Mesenchymal stem cell (in vitro differentiated cells and primary cell): ENCODE measurements at regions not wholly inside any gene's neighbourhood (a gene's known extent, or its start where the extent isn't known, plus 50 kb on each side); places are given as distances from the start of the nearest gene placed in this dataset.

Source experiments
- DNase-seq: peaks from one replicate; pipeline ENCODE4 v3.0.0-alpha.2; 2013
- H2AFZ ChIP-seq: one replicate; pipeline ENCODE4 v1.6.1; 2013; ENCODE audit warnings: low read depth, mild to moderate bottlenecking, control low read depth, inconsistent platforms, low read length, moderate library complexity
- H2AK5ac ChIP-seq: 2 replicates; pipeline ENCODE4 v1.6.1; 2013; ENCODE audit warnings: low read length, moderate library complexity, mild to moderate bottlenecking, inconsistent platforms; ENCODE audit not compliant: severe bottlenecking
- H2BK120ac ChIP-seq: one replicate; pipeline ENCODE4 v1.6.1; 2013; ENCODE audit warnings: low read depth, mild to moderate bottlenecking, inconsistent platforms, low read length, moderate library complexity
- H2BK12ac ChIP-seq, 2 experiments: one replicate each; pipeline ENCODE4 v1.6.1; 2013; ENCODE audit warnings: inconsistent platforms in 2 of 2, low read length in 2 of 2, mild to moderate bottlenecking in 2 of 2, moderate library complexity in 2 of 2, control low read depth in 1 of 2
- H2BK15ac ChIP-seq: one replicate; pipeline ENCODE4 v1.6.1; 2013; ENCODE audit warnings: mild to moderate bottlenecking, low read depth, inconsistent platforms; ENCODE audit not compliant: poor library complexity, severe bottlenecking
- H2BK5ac ChIP-seq: 2 replicates; pipeline ENCODE4 v1.6.1; 2013; ENCODE audit warnings: low read depth, mild to moderate bottlenecking, low read length, control low read depth, inconsistent platforms; ENCODE audit not compliant: poor library complexity, severe bottlenecking
- H3K14ac ChIP-seq, 2 experiments: one replicate each; pipeline ENCODE4 v1.6.1; 2013; ENCODE audit warnings: inconsistent platforms in 2 of 2, low read length in 2 of 2, control low read depth in 1 of 2, mild to moderate bottlenecking in 1 of 2, moderate library complexity in 1 of 2
- H3K18ac ChIP-seq, 2 experiments: one replicate each; pipeline ENCODE4 v1.6.1; 2013; ENCODE audit warnings: inconsistent platforms in 2 of 2, low read length in 2 of 2, control low read depth in 1 of 2, low read depth in 1 of 2, mild to moderate bottlenecking in 1 of 2
- H3K23ac ChIP-seq, 2 experiments: one replicate each; pipeline ENCODE4 v1.6.1; 2013; ENCODE audit warnings: inconsistent platforms in 2 of 2, low read length in 2 of 2, mild to moderate bottlenecking in 2 of 2, moderate library complexity in 2 of 2, control low read depth in 1 of 2
- H3K27ac ChIP-seq: 2 replicates; pipeline ENCODE4 v1.5.1; 2013; ENCODE audit warnings: mild to moderate bottlenecking, moderate library complexity, low read length, control low read depth, inconsistent platforms; ENCODE audit not compliant: poor library complexity, severe bottlenecking
- H3K27me3 ChIP-seq, 2 experiments: 2 replicates each; pipeline versions ENCODE4 v1.6.1 to v1.7.0; 2013; ENCODE audit warnings: low read length in 2 of 2, mild to moderate bottlenecking in 2 of 2, moderate library complexity in 2 of 2, control low read depth in 1 of 2, inconsistent platforms in 1 of 2; ENCODE audit not compliant: control insufficient read depth in 1 of 2, insufficient read depth in 1 of 2
- H3K36me3 ChIP-seq, 2 experiments: 2 replicates each; pipeline versions ENCODE4 v1.6.1 to v1.7.0; 2013; ENCODE audit warnings: low read length in 2 of 2, control low read depth in 1 of 2, inconsistent platforms in 1 of 2, low read depth in 1 of 2, mild to moderate bottlenecking in 1 of 2; ENCODE audit not compliant: insufficient read depth in 2 of 2, control insufficient read depth in 1 of 2
- H3K4ac ChIP-seq, 2 experiments: one replicate each; pipeline ENCODE4 v1.6.1; 2013; ENCODE audit warnings: inconsistent platforms in 2 of 2, low read length in 2 of 2, mild to moderate bottlenecking in 2 of 2, moderate library complexity in 2 of 2, control low read depth in 1 of 2, low read depth in 1 of 2
- H3K4me1 ChIP-seq: 2 replicates; pipeline ENCODE4 v1.6.1; 2013; ENCODE audit warnings: low read depth, low read length, control low read depth; ENCODE audit not compliant: control insufficient read depth, insufficient read depth
- H3K4me2 ChIP-seq: 2 replicates; pipeline ENCODE4 v1.6.1; 2013; ENCODE audit warnings: low read length, mild to moderate bottlenecking, inconsistent platforms; ENCODE audit not compliant: poor library complexity, severe bottlenecking
- H3K4me3 ChIP-seq, 2 experiments: 2 replicates each; pipeline versions ENCODE4 v1.5.1 to v1.7.0; 2013; ENCODE audit warnings: low read length in 2 of 2, mild to moderate bottlenecking in 2 of 2, control low read depth in 1 of 2, low read depth in 1 of 2; ENCODE audit not compliant: insufficient read depth in 1 of 2
- H3K79me1 ChIP-seq: replicated peaks from 2 replicates; pipeline ENCODE4 v1.6.1; 2013; ENCODE audit warnings: mild to moderate bottlenecking, control low read depth, low read length, inconsistent platforms; ENCODE audit not compliant: poor library complexity, severe bottlenecking
- H3K9ac ChIP-seq: 2 replicates; pipeline ENCODE4 v1.7.0; 2013; ENCODE audit warnings: mild to moderate bottlenecking, low read length, moderate library complexity
- H3K9me3 ChIP-seq: 2 replicates; pipeline ENCODE4 v1.7.0; 2013; ENCODE audit warnings: mild to moderate bottlenecking, low read length; ENCODE audit not compliant: control insufficient read depth
- H4K8ac ChIP-seq: one replicate; pipeline ENCODE4 v1.6.1; 2013; ENCODE audit warnings: inconsistent platforms, mild to moderate bottlenecking, low read length, moderate library complexity
- H4K91ac ChIP-seq: one replicate; pipeline ENCODE4 v1.6.1; 2013; ENCODE audit warnings: mild to moderate bottlenecking, low read length, inconsistent platforms
- WGBS: methylation state at CpG from one replicate; pipeline ENCODE4 v1.1.7; 2013; ENCODE audit warnings: mixed read lengths; 5-methylcytosine and 5-hydroxymethylcytosine counted together

GRCh38 chr12:24293549-24293948 lies 344.1 kb upstream of the SOX5 start:
- no peak overlapping the region for H3K23ac ChIP-seq
- H2BK15ac ChIP-seq, result no peak overlapping the region
- H2BK12ac ChIP-seq, result no peak overlapping the region
- no peaks in the 10 kb centered on the region for H3K27me3 ChIP-seq
- H2BK5ac ChIP-seq, result no peak overlapping the region
- no peak overlapping the region for H4K8ac ChIP-seq
- no peak overlapping the region for H2AFZ ChIP-seq
- H2BK120ac ChIP-seq, result no peak overlapping the region
- H3K9me3 ChIP-seq, result no peaks in the 10 kb centered on the region
- H3K18ac ChIP-seq, result no peak overlapping the region
- H3K36me3 ChIP-seq, result no peaks in the 10 kb centered on the region
- no peak overlapping the region for H3K4me3 ChIP-seq
- H4K91ac ChIP-seq, result no peak overlapping the region
- H3K79me1 ChIP-seq, result no peaks in the 10 kb centered on the region
- no peak overlapping the region for H2AK5ac ChIP-seq
- no peak overlapping the region for H3K9ac ChIP-seq
- no peak overlapping the region for H3K14ac ChIP-seq
- no peak overlapping the region for H3K27ac ChIP-seq
- no peak for DNase-seq
- H3K4me2 ChIP-seq, result no peak overlapping the region
- no peaks in the 10 kb centered on the region for H3K4me1 ChIP-seq
- no CpG with 5 or more reads among the region's 1 CpG for WGBS
- no peak overlapping the region for H3K4ac ChIP-seq

- no peak overlapping the region for H2BK5ac ChIP-seq
- H3K9ac ChIP-seq, result no peak overlapping the region
- no peaks in the 10 kb centered on the region for H3K79me1 ChIP-seq
- H2BK120ac ChIP-seq, result no peak overlapping the region
- H3K4ac ChIP-seq, result no peak overlapping the region
- no peaks in the 10 kb centered on the region for H3K36me3 ChIP-seq
- H2BK12ac ChIP-seq, result no peak overlapping the region
- no peaks in the 10 kb centered on the region for H3K9me3 ChIP-seq
- no peak overlapping the region for H2AFZ ChIP-seq
- no peak overlapping the region for H4K91ac ChIP-seq
- no peak overlapping the region for H2BK15ac ChIP-seq
- no peaks in the 10 kb centered on the region for H3K27me3 ChIP-seq
- no peak overlapping the region for H3K18ac ChIP-seq
- no peak overlapping the region for H3K14ac ChIP-seq
- no peak overlapping the region for H3K27ac ChIP-seq
- H2AK5ac ChIP-seq, result no peak overlapping the region
- no peak overlapping the region for H3K4me3 ChIP-seq
- DNase-seq, result no peak
- no peaks in the 10 kb centered on the region for H3K4me1 ChIP-seq
- WGBS, result 89% methylated on average over 1 of the region's 1 CpG
- H3K4me2 ChIP-seq, result no peak overlapping the region
- H4K8ac ChIP-seq, result no peak overlapping the region
- no peak overlapping the region for H3K23ac ChIP-seq
Measured at GRCh38 chr12:24287963-24288362, 338.5 kb upstream of the SOX5 start.

- Histone ChIP-seq H2AFZ (no peak overlapping the region), H3K23ac (no peak overlapping the region), H2BK12ac (no peak overlapping the region), H3K79me1 (no peaks in the 10 kb centered on the region), H2BK120ac (no peak overlapping the region), H3K9ac (no peak overlapping the region), H3K36me3 (no peaks in the 10 kb centered on the region), H3K4me3 (no peak overlapping the region), H4K91ac (no peak overlapping the region), H2BK15ac (no peak overlapping the region), H3K4me2 (no peak overlapping the region), H3K27ac (no peak overlapping the region), H2BK5ac (no peak overlapping the region), H3K9me3 (no peaks in the 10 kb centered on the region), H3K18ac (no peak overlapping the region), H3K27me3 (no peaks in the 10 kb centered on the region), H3K4me1 (no peaks in the 10 kb centered on the region), H2AK5ac (no peak overlapping the region), H3K14ac (no peak overlapping the region), H4K8ac (no peak overlapping the region), H3K4ac (no peak overlapping the region)
- 93% methylated on average over 3 of the region's 3 CpGs for WGBS
- DNase-seq, result peak; percentile 16
Measured at GRCh38 chr12:24285448-24285847, 336.0 kb upstream of the SOX5 start.

- H3K4me2 ChIP-seq, result no peak overlapping the region
- no peak overlapping the region for H2BK5ac ChIP-seq
- no peak overlapping the region for H3K27ac ChIP-seq
- DNase-seq, result no peak
- H2BK120ac ChIP-seq, result no peak overlapping the region
- no peak overlapping the region for H2AK5ac ChIP-seq
- no peak overlapping the region for H3K18ac ChIP-seq
- H3K4me3 ChIP-seq, result no peak overlapping the region
- peaks cover 1% of the 10 kb centered on the region for H3K4me1 ChIP-seq
- no peaks in the 10 kb centered on the region for H3K79me1 ChIP-seq
- no peaks in the 10 kb centered on the region for H3K36me3 ChIP-seq
- H3K9me3 ChIP-seq, result no peaks in the 10 kb centered on the region
- H4K91ac ChIP-seq, result no peak overlapping the region
- H3K9ac ChIP-seq, result no peak overlapping the region
- no peak overlapping the region for H2BK15ac ChIP-seq
- H4K8ac ChIP-seq, result no peak overlapping the region
- no peak overlapping the region for H3K14ac ChIP-seq
- 88% methylated on average over 5 of the region's 5 CpGs for WGBS
- H2AFZ ChIP-seq, result no peak overlapping the region
- no peak overlapping the region for H3K23ac ChIP-seq
- H3K27me3 ChIP-seq, result no peaks in the 10 kb centered on the region
- no peak overlapping the region for H3K4ac ChIP-seq
- no peak overlapping the region for H2BK12ac ChIP-seq
Measured at GRCh38 chr12:24281341-24281740, 331.9 kb upstream of the SOX5 start.
